Fibroblast of skin of scalp (primary cell): ENCODE measurements at regions not wholly inside any gene's neighbourhood (a gene's known extent, or its start where the extent isn't known, plus 50 kb on each side); places are given as distances from the start of the nearest gene placed in this dataset.
"Not testable (repeated sequence)": the region's sequence is repeated elsewhere in the genome, so short reads cannot be mapped to it uniquely, and the experiment has no call there.

Experiments
- DNase-seq: peaks from one replicate; pipeline ENCODE4 v3.0.0-alpha.2; 2013

- no peak for DNase-seq
Observed at GRCh38 chr12:3367750-3368444, 123.1 kb upstream of the PRMT8 start.

DNA sequence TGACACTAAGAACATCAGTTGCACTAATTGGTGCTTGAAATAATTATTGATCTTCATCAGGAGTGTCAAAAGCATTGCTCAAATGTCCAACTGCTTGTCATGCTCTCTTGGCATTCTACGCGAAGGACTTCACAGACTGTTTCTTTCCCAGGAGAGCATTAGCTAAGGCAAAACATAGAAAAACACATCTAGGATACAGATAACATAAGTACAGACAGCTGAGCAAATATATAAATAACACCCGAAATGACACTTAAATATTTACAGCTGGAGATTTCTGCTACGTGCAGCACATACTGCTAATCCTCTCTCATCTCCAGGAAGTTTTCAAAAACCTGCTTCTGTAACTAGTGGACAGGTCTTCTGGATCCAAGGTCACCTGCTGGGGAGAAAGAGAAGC, 120.0 kb upstream of the PRMT8 start:
- DNase-seq = no peak

GRCh38 chr12:3375326-3375725, 115.7 kb upstream of the PRMT8 start:
- DNase-seq = no peak

- DNase-seq = no peak
Observed at GRCh38 chr12:3376779-3377455, 114.1 kb upstream of the PRMT8 start.

GRCh38 chr12:3378655-3379054, 112.3 kb upstream of the PRMT8 start:
- no peak for DNase-seq

GRCh38 chr12:3379079-3379478, 111.9 kb upstream of the PRMT8 start:
- no peak for DNase-seq

- DNase-seq = peak; percentile 51
Observed at GRCh38 chr12:3380200-3381043, 110.6 kb upstream of the PRMT8 start.

DNA sequence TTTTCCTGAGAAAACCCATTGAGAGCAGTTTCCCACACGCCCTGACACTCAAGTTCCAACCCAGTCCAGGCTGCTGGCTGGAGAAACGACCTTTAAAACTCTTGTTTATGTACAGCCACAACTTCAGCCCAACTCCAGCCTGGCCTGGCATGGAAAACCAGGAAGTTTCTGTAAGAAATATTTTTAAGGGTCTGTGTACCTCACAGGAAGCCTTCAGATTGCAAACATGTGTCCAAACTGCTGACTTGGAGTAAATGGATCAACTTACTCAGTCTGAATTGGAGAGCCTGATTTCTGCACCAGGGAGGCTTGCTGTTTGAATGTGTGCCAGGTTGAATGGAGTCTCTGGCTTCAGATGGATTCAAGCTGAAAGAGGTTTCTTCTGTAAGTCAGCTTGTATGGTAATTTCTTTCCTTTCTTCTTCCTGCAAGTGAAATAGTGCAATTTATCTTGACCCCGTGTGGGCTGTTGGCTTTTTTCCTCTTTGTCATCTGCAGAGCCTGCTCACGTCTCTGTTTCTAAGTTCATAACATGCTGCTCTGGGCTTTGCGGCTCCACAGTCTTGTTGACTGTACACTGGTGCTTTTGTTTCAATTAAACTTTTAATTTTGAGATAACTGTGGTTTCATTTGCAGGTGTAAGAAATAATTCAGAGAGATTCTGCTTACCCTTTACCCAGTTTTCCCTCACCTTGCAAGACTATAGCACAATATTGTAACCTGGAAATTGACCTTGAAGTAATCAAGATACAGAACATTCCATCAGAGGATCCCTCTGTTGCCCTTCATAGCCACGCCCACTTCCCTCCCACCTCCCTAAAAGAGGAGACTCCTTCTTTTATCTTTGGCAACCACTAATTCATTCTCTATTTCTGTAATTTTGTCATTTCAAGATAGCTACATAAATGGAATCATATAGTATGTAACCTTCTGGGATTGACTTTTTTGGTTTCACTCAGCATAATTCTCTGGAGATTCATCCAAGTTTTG, 109.7 kb upstream of the PRMT8 start:
- peak; percentile 47 for DNase-seq

- DNase-seq = no peak
Observed at GRCh38 chr12:3389986-3390385, 101.0 kb upstream of the PRMT8 start.

DNA sequence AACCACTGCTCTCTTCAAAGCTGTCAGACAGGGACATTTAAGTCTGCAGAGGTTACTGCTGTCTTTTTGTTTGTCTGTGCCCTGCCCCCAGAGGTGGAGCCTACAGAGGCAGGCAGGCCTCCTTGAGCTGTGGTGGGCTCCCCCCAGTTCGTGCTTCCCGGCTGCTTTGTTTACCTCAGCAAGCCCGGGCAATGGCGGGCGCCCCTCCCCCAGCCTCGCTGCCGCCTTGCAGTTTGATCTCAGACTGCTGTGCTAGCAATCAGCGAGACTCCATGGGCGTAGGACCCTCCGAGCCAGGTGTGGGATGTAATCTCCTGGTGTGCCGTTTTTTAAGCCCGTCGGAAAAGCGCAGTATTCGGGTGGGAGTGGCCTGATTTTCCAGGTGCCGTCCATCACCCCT, 93.4 kb upstream of the PRMT8 start:
- not testable (repeated sequence) for DNase-seq

GRCh38 chr12:3398196-3398789, 92.7 kb upstream of the PRMT8 start:
- DNase-seq = no peak

DNA sequence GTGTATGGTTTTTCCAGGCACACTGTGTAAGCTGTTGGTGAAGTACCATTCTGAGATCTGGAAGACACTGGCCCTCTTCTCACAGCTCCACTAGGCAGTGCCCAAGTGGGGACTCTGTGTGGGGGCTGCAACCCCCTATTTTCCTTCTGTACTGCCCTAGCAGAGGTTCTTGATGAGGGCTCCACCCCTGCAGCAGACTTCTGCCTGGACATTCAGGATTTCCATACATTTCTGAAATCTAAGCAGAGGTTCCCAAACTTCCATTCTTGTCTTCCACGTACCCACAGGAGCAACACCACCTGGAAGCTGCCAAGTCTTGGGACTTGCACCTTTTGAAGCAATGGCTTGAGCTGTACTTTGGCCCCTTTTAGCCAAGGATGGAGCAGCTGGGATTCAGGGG, 85.2 kb upstream of the PRMT8 start:
- DNase-seq = no peak

DNA sequence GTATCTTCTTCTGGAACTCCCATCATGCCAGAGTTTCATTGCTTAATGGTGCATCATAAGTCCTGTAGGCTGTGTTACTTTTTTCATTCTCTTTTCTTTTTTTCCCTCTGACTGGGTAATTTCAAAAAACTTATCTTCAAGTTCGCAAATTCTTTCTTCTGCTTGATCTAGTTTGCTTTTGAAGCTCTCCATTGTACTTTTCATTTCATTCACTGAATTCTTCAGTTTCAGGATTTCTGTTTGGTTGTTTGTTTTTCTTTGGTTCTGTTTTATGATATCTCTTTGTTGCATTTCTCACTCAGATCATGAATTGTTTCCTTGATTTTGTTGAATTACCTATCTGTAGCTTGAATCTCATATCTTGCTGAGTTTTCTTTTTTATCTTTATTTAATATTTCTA, 83.3 kb upstream of the PRMT8 start:
- DNase-seq = no peak

DNA sequence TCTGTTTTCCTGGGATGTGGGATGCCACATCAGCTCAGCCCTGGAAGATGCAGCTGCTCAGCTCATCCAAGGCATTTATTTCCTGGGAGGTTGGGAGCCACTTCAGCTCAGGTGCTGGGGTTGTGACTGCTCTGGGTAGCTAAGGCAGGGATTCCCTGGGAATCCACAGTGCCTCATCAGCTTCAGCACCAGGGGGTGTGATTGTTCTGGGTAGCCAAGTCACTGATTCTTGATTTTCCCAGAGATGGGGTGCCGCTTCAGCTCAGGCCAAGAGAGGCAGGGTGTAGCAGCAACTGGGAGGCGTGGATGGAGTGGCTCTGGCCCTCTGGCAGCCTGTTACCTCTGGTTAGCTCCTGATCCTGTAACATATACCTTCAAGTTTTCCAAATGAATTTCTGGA, 81.3 kb upstream of the PRMT8 start:
- DNase-seq = no peak

- no peak for DNase-seq
Observed at GRCh38 chr12:3416159-3416558, 74.8 kb upstream of the PRMT8 start.

DNA sequence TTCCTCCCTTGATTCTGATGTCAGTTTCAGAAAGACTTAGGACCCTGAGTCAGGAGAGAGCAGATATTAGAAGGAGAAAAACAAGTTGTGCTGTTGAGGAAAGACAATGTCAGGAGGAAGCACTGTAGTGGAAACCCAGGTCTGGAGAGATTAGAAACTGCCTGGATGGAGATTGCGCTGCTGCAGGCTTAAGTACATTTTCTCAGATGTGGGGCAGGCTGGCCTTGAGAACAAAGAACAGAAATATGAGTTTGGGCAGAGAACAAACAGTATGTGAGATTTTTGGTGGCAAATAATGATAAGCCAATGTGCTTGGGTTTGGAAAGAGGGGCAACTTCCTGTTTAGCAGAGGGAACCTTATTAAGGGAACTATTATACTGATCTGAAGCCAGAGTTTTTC, 74.3 kb upstream of the PRMT8 start:
- no peak for DNase-seq

DNA sequence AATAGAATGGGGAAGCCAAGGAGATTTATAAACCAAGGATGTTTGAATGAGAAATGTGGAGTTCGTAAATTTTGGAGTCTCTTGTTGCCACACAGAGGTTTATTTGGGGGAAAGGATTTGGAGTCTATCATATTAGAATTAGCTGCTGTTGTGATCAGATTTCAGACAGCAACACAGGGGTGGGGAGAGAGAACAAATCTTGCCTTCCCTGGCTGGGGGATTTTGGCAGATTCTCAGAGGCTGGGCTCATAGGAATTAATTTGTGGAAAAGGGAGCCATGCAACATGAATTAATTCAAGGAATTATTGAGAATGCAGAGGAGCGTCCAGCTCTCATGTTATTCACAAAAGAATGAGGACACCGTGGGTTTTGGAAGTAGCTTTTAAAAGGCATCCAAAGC, 73.9 kb upstream of the PRMT8 start:
- DNase-seq = no peak

GRCh38 chr12:3417937-3418462, 73.0 kb upstream of the PRMT8 start:
- DNase-seq = no peak

DNA sequence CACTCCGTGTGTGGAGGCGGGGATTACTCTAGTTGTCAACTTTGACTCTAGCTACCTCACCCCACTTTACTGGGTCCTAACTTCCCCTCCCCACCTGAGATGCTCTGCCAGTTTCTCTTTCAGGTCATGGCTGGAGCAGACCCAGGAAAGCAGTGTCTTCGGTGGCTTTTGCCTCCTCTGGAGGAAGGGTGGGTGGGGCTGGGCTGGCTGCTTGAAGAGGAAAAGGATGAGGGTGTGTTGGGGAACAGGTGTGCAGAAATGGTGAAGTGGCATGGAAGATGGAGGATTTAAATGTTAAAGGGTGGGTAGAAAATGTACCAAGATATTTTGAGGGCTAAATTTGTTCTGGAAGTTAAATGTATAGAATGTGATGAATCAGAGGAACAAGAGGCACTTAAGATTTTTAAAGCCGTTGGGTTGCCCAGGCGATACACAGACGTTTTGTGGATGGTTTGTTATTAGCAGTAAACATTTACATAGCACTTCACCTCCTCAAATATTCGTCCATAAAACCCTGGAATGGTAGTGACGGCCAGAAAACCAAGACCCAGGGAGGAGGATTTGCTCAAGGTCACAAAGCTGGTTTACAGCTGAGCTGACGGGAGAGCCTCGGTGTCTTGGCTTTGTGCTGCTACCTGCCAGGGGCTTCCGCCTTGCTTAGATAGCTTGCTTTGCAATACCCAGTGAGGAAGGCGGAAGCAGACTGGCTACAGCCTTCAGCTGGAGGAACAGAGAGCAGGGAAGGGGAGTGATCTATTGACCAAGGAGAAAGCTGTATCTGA, 72.2 kb upstream of the PRMT8 start:
- DNase-seq = no peak

DNA sequence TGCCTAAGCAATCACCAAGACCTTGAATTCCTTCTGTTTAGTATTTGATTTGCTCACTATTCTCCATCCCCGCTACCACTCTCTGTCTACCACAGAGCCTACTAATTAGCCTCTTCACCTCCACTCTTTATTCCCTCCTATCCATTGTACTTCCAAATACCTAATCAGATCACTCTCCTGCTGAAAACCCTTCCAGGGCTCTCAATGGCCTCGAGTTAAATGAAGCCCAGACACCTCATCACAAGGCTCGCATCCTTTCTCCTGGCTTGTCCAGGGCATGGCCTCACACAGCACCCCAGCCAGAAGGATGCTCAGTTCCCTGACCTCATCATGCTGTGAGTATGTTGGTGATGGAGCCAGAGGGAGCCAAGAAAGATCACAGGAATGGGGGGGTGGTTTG, 71.4 kb upstream of the PRMT8 start:
- no peak for DNase-seq

DNA sequence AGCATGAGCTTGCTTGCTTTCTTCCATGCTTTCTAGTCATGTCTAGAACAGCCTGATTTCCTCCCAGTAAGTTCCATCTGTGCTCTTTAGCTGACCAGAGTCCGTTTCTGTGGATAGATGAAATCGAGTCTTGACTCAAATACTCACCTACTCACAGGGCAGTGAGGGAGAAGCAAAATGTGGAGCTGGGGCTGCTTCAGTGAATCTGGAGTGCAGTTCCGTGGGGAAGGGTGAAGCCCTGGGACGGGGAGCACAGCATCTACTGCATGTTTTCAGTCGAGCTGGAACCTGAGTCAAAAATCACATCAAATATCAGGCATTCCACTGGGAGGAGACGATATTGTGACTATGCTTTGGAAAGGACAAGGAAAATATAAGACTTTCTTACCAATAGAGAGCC, 70.3 kb upstream of the PRMT8 start:
- DNase-seq = no peak
